Thyroid gland (tissue), 4 donors: ENCODE measurements at regions not wholly inside any gene's neighbourhood (a gene's known extent, or its start where the extent isn't known, plus 50 kb on each side); places are given as distances from the start of the nearest gene placed in this dataset.

Experiments
- CTCF ChIP-seq, 6 experiments: fragments of 200-600 bp in 3 of 6; fragments of 450-650 bp in 3 of 6; sonication (generic) in 3 of 6; IDR thresholded peaks; one replicate each; pipeline ENCODE4 v1.5.1; 2016 to 2019; ENCODE audit warnings: antibody characterized with exemption in 6 of 6, mild to moderate bottlenecking in 2 of 6, inconsistent platforms in 1 of 6, moderate library complexity in 1 of 6
- POLR2A ChIP-seq, 2 donors: fragments of 450-650 bp; IDR thresholded peaks; one replicate each; pipeline ENCODE4 v1.6.1; 2017; ENCODE audit warnings: antibody characterized with exemption in 2 of 2, mild to moderate bottlenecking in 2 of 2, moderate library complexity in 1 of 2

DNA sequence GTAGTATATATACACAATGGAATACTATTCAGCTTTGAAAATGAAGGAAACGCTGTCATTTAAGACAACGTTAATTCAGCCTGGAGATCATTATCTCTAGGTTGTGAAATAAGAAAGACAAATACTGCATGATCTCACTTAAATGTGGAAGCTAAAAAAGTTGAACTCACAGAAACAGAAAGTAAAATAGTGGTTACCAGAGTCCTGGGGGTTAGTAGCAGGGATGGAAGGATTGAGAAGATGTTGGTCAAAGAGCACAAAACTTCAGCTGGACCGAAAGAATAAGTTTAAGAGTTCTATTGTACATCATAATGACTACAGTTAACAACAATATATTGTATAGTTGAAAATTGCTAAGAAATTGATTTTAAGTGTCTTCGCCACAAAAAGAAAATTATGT, 670.3 kb downstream of the NR4A2 start:
- TF ChIP-seq CTCF (IDR thresholded peaks at IDR 0.05) (no peak), POLR2A (IDR thresholded peaks at IDR 0.05) (no peak)
